Loucy (cell line): ENCODE measurements at regions not wholly inside any gene's neighbourhood (a gene's known extent, or its start where the extent isn't known, plus 50 kb on each side); places are given as distances from the start of the nearest gene placed in this dataset.

Source experiments
- CTCF ChIP-seq: fragments of 200-600 bp; sonication (generic); conservative IDR thresholded peaks from 2 replicates; pipeline ENCODE4 v1.5.1; 2014; ENCODE audit warnings: mild to moderate bottlenecking, antibody characterized with exemption, low read length
- EZH2phosphoT487 ChIP-seq: fragments of 200-600 bp; IDR thresholded peaks from 2 replicates; pipeline ENCODE4 v1.6.1; 2018; ENCODE audit warnings: antibody characterized with exemption, mild to moderate bottlenecking, moderate library complexity, borderline replicate concordance

GRCh38 chr16:17766012-17766411 lies 295.3 kb upstream of the XYLT1 start:
- TF ChIP-seq CTCF, result no peak
- TF ChIP-seq EZH2phosphoT487, result no peak
